ENCODE measurements at regions not wholly inside any gene's neighbourhood (a gene's known extent, or its start where the extent isn't known, plus 50 kb on each side); places are given as distances from the start of the nearest gene placed in this dataset.

DNA sequence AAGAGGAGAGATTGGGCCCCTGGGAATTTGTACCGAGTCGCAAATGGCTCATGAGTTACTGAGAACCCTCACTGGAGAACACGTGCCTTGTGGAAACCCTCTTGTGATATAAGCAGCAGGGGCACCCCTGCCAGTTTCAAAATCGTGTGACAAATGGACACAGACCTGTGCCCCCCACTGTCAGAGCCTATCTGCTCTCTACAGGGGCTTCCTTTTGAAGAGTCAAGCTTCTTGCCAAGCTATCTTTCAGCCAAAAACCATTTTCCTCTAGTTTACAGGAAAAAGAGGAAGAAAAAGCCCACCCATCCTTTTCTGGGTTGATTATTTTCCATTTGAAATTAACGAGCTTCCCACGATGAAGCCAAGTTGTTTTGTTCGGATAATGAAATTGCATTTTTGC, 64.1 kb upstream of the MPP7 start:
- FAIRE-seq (no peak), DNase-seq (ENCODE audit: extremely low read depth in 1 of 4, low spot score in 3 of 4) (no peak), ATAC-seq (no peak)
- no peaks in the 10 kb centered on the region for H3K4me1 ChIP-seq (replicated peaks in 1 of 2; ENCODE audit: control insufficient read depth in 2 of 2, insufficient read depth in 2 of 2, low read length in 2 of 2)
- H3K79me2 ChIP-seq (ENCODE audit: control insufficient read depth, insufficient read depth, low read length): no peaks in the 10 kb centered on the region
- H4K20me1 ChIP-seq (replicated peaks; ENCODE audit: control insufficient read depth, insufficient read depth, low read length): no peaks in the 10 kb centered on the region
- H3K9me3 ChIP-seq (replicated peaks; ENCODE audit: control insufficient read depth, insufficient read depth, low read depth, low read length): no peaks in the 10 kb centered on the region
- ChIA-PET POLR2A (interaction anchor here (0.7 kb wide), 1 partner anchor 832 kb away, joined by 4 read pairs; no protein-coding TSS in a partner anchor), CTCF (ENCODE audit: low intra/inter-chr PET ratio) (no interaction called here)
- H3K27me3 ChIP-seq (ENCODE audit: control insufficient read depth in 2 of 2, insufficient read depth in 2 of 2, low read length in 2 of 2): no peaks in the 10 kb centered on the region; a peak in 2 of 5 replicates
- H3K9ac ChIP-seq (ENCODE audit: insufficient read depth in 1 of 2, low read depth in 2 of 2, low read length in 2 of 2): no peak overlapping the region
- H2AFZ ChIP-seq (ENCODE audit: low read depth, low read length): no peak overlapping the region
- intact Hi-C loops (cut with micrococcal nuclease): no loop called here
- H3K36me3 ChIP-seq (ENCODE audit: control insufficient read depth, insufficient read depth, low read length): no peaks in the 10 kb centered on the region
- H3K4me2 ChIP-seq (ENCODE audit: insufficient read depth, low read length): no peak overlapping the region
- WGBS (ENCODE audit: insufficient coverage, low coverage, missing lambda C conversion rate): under 1% methylated on average over 7 of the region's 7 CpGs
- no peaks in the 10 kb centered on the region for H3K9me1 ChIP-seq (ENCODE audit: control insufficient read depth, insufficient read depth, low read length)
- in situ Hi-C loops (cut with MboI): no loop called here
- H3K27ac ChIP-seq (ENCODE audit: extremely low read depth, low read depth, low read length): no peak overlapping the region
- no peak overlapping the region for H3K4me3 ChIP-seq
- BruUV-seq (replicated peaks): no TSS peak
- TF ChIP-seq SNRNP70 (optimal IDR thresholded peaks at IDR 0.05; ENCODE audit: low read depth, low read length) (no peak), ZNF79 (CRISPR knock-in tag; IDR thresholded peaks at IDR 0.05; ENCODE audit: low read depth) (no peak), ZNF586 (CRISPR knock-in tag; conservative IDR thresholded peaks at IDR 0.05) (no peak), ZNF707 (CRISPR knock-in tag; conservative IDR thresholded peaks at IDR 0.05) (no peak), DIDO1 (tag; IDR thresholded peaks at IDR 0.05; ENCODE audit: low read depth) (no peak), ZFPM2 (CRISPR knock-in tag; IDR thresholded peaks at IDR 0.05) (no peak), ZNF318 (IDR thresholded peaks at IDR 0.05; ENCODE audit: borderline replicate concordance in 1 of 2, low read depth in 1 of 2) (no peak), MBD2 (IDR thresholded peaks at IDR 0.05; ENCODE audit: borderline replicate concordance, low read depth) (no peak), POLR2G (IDR thresholded peaks at IDR 0.05; ENCODE audit: low read depth, low read length) (no peak), XRCC5 (IDR thresholded peaks at IDR 0.05; ENCODE audit: low read depth, low read length) (no peak)
- TF ChIP-seq, protein P1, sequence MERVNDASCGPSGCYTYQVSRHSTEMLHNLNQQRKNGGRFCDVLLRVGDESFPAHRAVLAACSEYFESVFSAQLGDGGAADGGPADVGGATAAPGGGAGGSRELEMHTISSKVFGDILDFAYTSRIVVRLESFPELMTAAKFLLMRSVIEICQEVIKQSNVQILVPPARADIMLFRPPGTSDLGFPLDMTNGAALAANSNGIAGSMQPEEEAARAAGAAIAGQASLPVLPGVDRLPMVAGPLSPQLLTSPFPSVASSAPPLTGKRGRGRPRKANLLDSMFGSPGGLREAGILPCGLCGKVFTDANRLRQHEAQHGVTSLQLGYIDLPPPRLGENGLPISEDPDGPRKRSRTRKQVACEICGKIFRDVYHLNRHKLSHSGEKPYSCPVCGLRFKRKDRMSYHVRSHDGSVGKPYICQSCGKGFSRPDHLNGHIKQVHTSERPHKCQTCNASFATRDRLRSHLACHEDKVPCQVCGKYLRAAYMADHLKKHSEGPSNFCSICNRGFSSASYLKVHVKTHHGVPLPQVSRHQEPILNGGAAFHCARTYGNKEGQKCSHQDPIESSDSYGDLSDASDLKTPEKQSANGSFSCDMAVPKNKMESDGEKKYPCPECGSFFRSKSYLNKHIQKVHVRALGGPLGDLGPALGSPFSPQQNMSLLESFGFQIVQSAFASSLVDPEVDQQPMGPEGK (CRISPR knock-in tag; IDR thresholded peaks at IDR 0.05; ENCODE audit: borderline replicate concordance): no peak
